ENCODE measurements at regions not wholly inside any gene's neighbourhood (a gene's known extent, or its start where the extent isn't known, plus 50 kb on each side); places are given as distances from the start of the nearest gene placed in this dataset.

- 75% methylated on average over 1 of the region's 2 CpGs for WGBS (ENCODE audit: insufficient coverage)
- no peaks in the 10 kb centered on the region for H3K36me3 ChIP-seq (ENCODE audit: control insufficient read depth in 2 of 2, extremely low read depth in 1 of 2, insufficient read depth in 1 of 2, low read length in 1 of 2)
- POLR2A ChIA-PET: no interaction called here
These were observed 205.1 kb downstream of the MACC1 start for GRCh38 chr7:20012100-20012499.

GRCh38 chr7:20010877-20011276, 206.3 kb downstream of the MACC1 start:
- Histone ChIP-seq H3K9me3 (no peaks in the 10 kb centered on the region), H3K36me3 (ENCODE audit: control insufficient read depth in 2 of 2, extremely low read depth in 1 of 2, insufficient read depth in 1 of 2, low read length in 1 of 2) (no peaks in the 10 kb centered on the region), H3K4me1 (ENCODE audit: control insufficient read depth in 1 of 2, extremely low read depth in 1 of 2, insufficient read depth in 2 of 2, low read length in 2 of 2) (no peaks in the 10 kb centered on the region), H3K27me3 (replicated peaks in 1 of 2; ENCODE audit: control insufficient read depth in 2 of 2, extremely low read depth in 1 of 2, insufficient read depth in 2 of 2, low read length in 1 of 2) (no peaks in the 10 kb centered on the region), H3K4me3 (ENCODE audit: control insufficient read depth in 1 of 2, extremely low read depth in 1 of 2, low read length in 1 of 2) (no peak overlapping the region), H3K27ac (ENCODE audit: low read length) (no peak overlapping the region)
- Mint-ChIP-seq H3K4me3 (no peak overlapping the region), H3K9me3 (peaks cover 0 to 18% (median 8%) of the 10 kb centered on the region in 3 donors), H3K27ac (no peak overlapping the region), H3K4me1 (no peaks in the 10 kb centered on the region), H3K27me3 (no peaks in the 10 kb centered on the region), H3K36me3 (no peaks in the 10 kb centered on the region)
- POLR2A ChIA-PET: no interaction called here
- ATAC-seq (replicated peaks in 1 of 4) (no peak), DNase-seq (no peak)
- CTCF ChIA-PET: no interaction called here
- no CpG with 5 or more reads among the region's 1 CpG for WGBS (ENCODE audit: insufficient coverage)

More at GRCh38 chr7:20012100-20012499, 205.1 kb downstream of the MACC1 start:
- H3K27me3 Mint-ChIP-seq: no peaks in the 10 kb centered on the region
- CTCF ChIA-PET: no interaction called here
- ATAC-seq (replicated peaks in 1 of 4) (no peak), DNase-seq (no peak)
- H3K4me3 Mint-ChIP-seq: no peak overlapping the region
- no peak overlapping the region for H3K27ac ChIP-seq (ENCODE audit: low read length)
- no peak overlapping the region for H3K27ac Mint-ChIP-seq
- no peaks in the 10 kb centered on the region for H3K9me3 ChIP-seq
- H3K4me1 ChIP-seq (ENCODE audit: control insufficient read depth in 1 of 2, extremely low read depth in 1 of 2, insufficient read depth in 2 of 2, low read length in 2 of 2): no peaks in the 10 kb centered on the region
- H3K4me1 Mint-ChIP-seq: no peaks in the 10 kb centered on the region
- H3K36me3 Mint-ChIP-seq: no peaks in the 10 kb centered on the region
- H3K4me3 ChIP-seq (ENCODE audit: control insufficient read depth in 1 of 2, extremely low read depth in 1 of 2, low read length in 1 of 2): no peak overlapping the region
- H3K27me3 ChIP-seq (replicated peaks in 1 of 2; ENCODE audit: control insufficient read depth in 2 of 2, extremely low read depth in 1 of 2, insufficient read depth in 2 of 2, low read length in 1 of 2): no peaks in the 10 kb centered on the region
- H3K9me3 Mint-ChIP-seq: peaks cover 0 to 18% (median 8%) of the 10 kb centered on the region in 3 donors

- H3K4me1 Mint-ChIP-seq: no peaks in the 10 kb centered on the region
- CTCF ChIA-PET: no interaction called here
- Histone ChIP-seq H3K4me3 (ENCODE audit: control insufficient read depth in 1 of 2, extremely low read depth in 1 of 2, low read length in 1 of 2) (no peak overlapping the region), H3K27me3 (replicated peaks in 1 of 2; ENCODE audit: control insufficient read depth in 2 of 2, extremely low read depth in 1 of 2, insufficient read depth in 2 of 2, low read length in 1 of 2) (no peaks in the 10 kb centered on the region), H3K36me3 (ENCODE audit: control insufficient read depth in 2 of 2, extremely low read depth in 1 of 2, insufficient read depth in 1 of 2, low read length in 1 of 2) (no peaks in the 10 kb centered on the region), H3K9me3 (no peaks in the 10 kb centered on the region), H3K4me1 (ENCODE audit: control insufficient read depth in 1 of 2, extremely low read depth in 1 of 2, insufficient read depth in 2 of 2, low read length in 2 of 2) (no peaks in the 10 kb centered on the region), H3K27ac (ENCODE audit: low read length) (no peak overlapping the region)
- peaks cover 0 to 15% (median 6%) of the 10 kb centered on the region in 3 donors for H3K9me3 Mint-ChIP-seq
- no peak for ATAC-seq (replicated peaks in 1 of 4)
- POLR2A ChIA-PET: no interaction called here
- H3K36me3 Mint-ChIP-seq: no peaks in the 10 kb centered on the region
- no peak for DNase-seq
- H3K27me3 Mint-ChIP-seq: no peaks in the 10 kb centered on the region
- no peak overlapping the region for H3K4me3 Mint-ChIP-seq
- H3K27ac Mint-ChIP-seq: no peak overlapping the region
These were observed 209.7 kb downstream of the MACC1 start for GRCh38 chr7:20007510-20007909.

- ChIA-PET CTCF (no interaction called here), POLR2A (no interaction called here)
- no CpG with 5 or more reads among the region's 3 CpGs for WGBS (ENCODE audit: insufficient coverage)
- no peak overlapping the region for H3K4me3 Mint-ChIP-seq
- H3K27me3 Mint-ChIP-seq: no peaks in the 10 kb centered on the region
- H3K4me1 Mint-ChIP-seq: no peaks in the 10 kb centered on the region
- ATAC-seq (replicated peaks in 1 of 4) (no peak), DNase-seq (no peak)
- H3K27me3 ChIP-seq (replicated peaks in 1 of 2; ENCODE audit: control insufficient read depth in 2 of 2, extremely low read depth in 1 of 2, insufficient read depth in 2 of 2, low read length in 1 of 2): no peaks in the 10 kb centered on the region
- no peak overlapping the region for H3K27ac ChIP-seq (ENCODE audit: low read length)
- H3K9me3 Mint-ChIP-seq: peaks cover 0 to 11% (median 3%) of the 10 kb centered on the region in 3 donors
- no peak overlapping the region for H3K4me3 ChIP-seq (ENCODE audit: control insufficient read depth in 1 of 2, extremely low read depth in 1 of 2, low read length in 1 of 2)
- no peaks in the 10 kb centered on the region for H3K36me3 Mint-ChIP-seq
- H3K36me3 ChIP-seq (ENCODE audit: control insufficient read depth in 2 of 2, extremely low read depth in 1 of 2, insufficient read depth in 1 of 2, low read length in 1 of 2): no peaks in the 10 kb centered on the region
- H3K27ac Mint-ChIP-seq: no peak overlapping the region
- no peaks in the 10 kb centered on the region for H3K9me3 ChIP-seq
- H3K4me1 ChIP-seq (ENCODE audit: control insufficient read depth in 1 of 2, extremely low read depth in 1 of 2, insufficient read depth in 2 of 2, low read length in 2 of 2): no peaks in the 10 kb centered on the region
These were observed 212.1 kb downstream of the MACC1 start for GRCh38 chr7:20005081-20005480.

- CTCF ChIA-PET: no interaction called here
These were observed 217.5 kb downstream of the MACC1 start for GRCh38 chr7:19999681-20000080.

GRCh38 chr7:19991936-19992335, 218.5 kb upstream of the TMEM196 start:
- Mint-ChIP-seq H3K9me3 (peaks cover 0 to 12% (median 0%) of the 10 kb centered on the region in 3 donors), H3K27ac (no peak overlapping the region), H3K36me3 (no peaks in the 10 kb centered on the region), H3K4me3 (no peak overlapping the region), H3K27me3 (no peaks in the 10 kb centered on the region), H3K4me1 (no peaks in the 10 kb centered on the region)
- Histone ChIP-seq H3K27me3 (replicated peaks in 1 of 2; ENCODE audit: control insufficient read depth in 2 of 2, extremely low read depth in 1 of 2, insufficient read depth in 2 of 2, low read length in 1 of 2) (no peaks in the 10 kb centered on the region), H3K36me3 (ENCODE audit: control insufficient read depth in 2 of 2, extremely low read depth in 1 of 2, insufficient read depth in 1 of 2, low read length in 1 of 2) (no peaks in the 10 kb centered on the region), H3K4me1 (ENCODE audit: control insufficient read depth in 1 of 2, extremely low read depth in 1 of 2, insufficient read depth in 2 of 2, low read length in 2 of 2) (no peaks in the 10 kb centered on the region), H3K27ac (ENCODE audit: low read length) (no peak overlapping the region), H3K9me3 (no peaks in the 10 kb centered on the region), H3K4me3 (ENCODE audit: control insufficient read depth in 1 of 2, extremely low read depth in 1 of 2, low read length in 1 of 2) (no peak overlapping the region)
- 67% methylated on average over 1 of the region's 2 CpGs for WGBS (ENCODE audit: insufficient coverage)
- ChIA-PET CTCF (interaction anchor here in 1 of 2 donors (0.6 kb wide), 1 partner anchor 1237 kb away, joined by 4 read pairs; no protein-coding TSS in a partner anchor), POLR2A (no interaction called here)
- DNase-seq (no peak), ATAC-seq (replicated peaks in 1 of 4) (no peak)

More at GRCh38 chr7:19999681-20000080, 217.5 kb downstream of the MACC1 start:
- H3K4me1 ChIP-seq (ENCODE audit: control insufficient read depth in 1 of 2, extremely low read depth in 1 of 2, insufficient read depth in 2 of 2, low read length in 2 of 2): no peaks in the 10 kb centered on the region
- H3K9me3 Mint-ChIP-seq: peaks cover 0 to 2% (median 0%) of the 10 kb centered on the region in 3 donors
- no peaks in the 10 kb centered on the region for H3K4me1 Mint-ChIP-seq
- H3K4me3 ChIP-seq (ENCODE audit: control insufficient read depth in 1 of 2, extremely low read depth in 1 of 2, low read length in 1 of 2): no peak overlapping the region
- H3K9me3 ChIP-seq: no peaks in the 10 kb centered on the region
- WGBS (ENCODE audit: insufficient coverage): no CpG with 5 or more reads among the region's 1 CpG
- H3K27ac Mint-ChIP-seq: no peak overlapping the region
- H3K27me3 ChIP-seq (replicated peaks in 1 of 2; ENCODE audit: control insufficient read depth in 2 of 2, extremely low read depth in 1 of 2, insufficient read depth in 2 of 2, low read length in 1 of 2): no peaks in the 10 kb centered on the region
- DNase-seq (no peak), ATAC-seq (replicated peaks in 1 of 4) (no peak)
- H3K27ac ChIP-seq (ENCODE audit: low read length): no peak overlapping the region
- POLR2A ChIA-PET: no interaction called here
- no peaks in the 10 kb centered on the region for H3K36me3 Mint-ChIP-seq
- no peaks in the 10 kb centered on the region for H3K36me3 ChIP-seq (ENCODE audit: control insufficient read depth in 2 of 2, extremely low read depth in 1 of 2, insufficient read depth in 1 of 2, low read length in 1 of 2)
- H3K27me3 Mint-ChIP-seq: no peaks in the 10 kb centered on the region
- H3K4me3 Mint-ChIP-seq: no peak overlapping the region

- no CpG with 5 or more reads among the region's 2 CpGs for WGBS (ENCODE audit: insufficient coverage)
- peaks cover 0 to 12% (median 0%) of the 10 kb centered on the region in 3 donors for H3K9me3 Mint-ChIP-seq
- no peaks in the 10 kb centered on the region for H3K9me3 ChIP-seq
- no peak for ATAC-seq (replicated peaks in 1 of 4)
- no peaks in the 10 kb centered on the region for H3K36me3 ChIP-seq (ENCODE audit: control insufficient read depth in 2 of 2, extremely low read depth in 1 of 2, insufficient read depth in 1 of 2, low read length in 1 of 2)
- H3K4me3 Mint-ChIP-seq: no peak overlapping the region
- no peak for DNase-seq
- H3K4me1 ChIP-seq (ENCODE audit: control insufficient read depth in 1 of 2, extremely low read depth in 1 of 2, insufficient read depth in 2 of 2, low read length in 2 of 2): no peaks in the 10 kb centered on the region
- no peak overlapping the region for H3K27ac ChIP-seq (ENCODE audit: low read length)
- no peaks in the 10 kb centered on the region for H3K4me1 Mint-ChIP-seq
- no peaks in the 10 kb centered on the region for H3K27me3 ChIP-seq (replicated peaks in 1 of 2; ENCODE audit: control insufficient read depth in 2 of 2, extremely low read depth in 1 of 2, insufficient read depth in 2 of 2, low read length in 1 of 2)
- no peak overlapping the region for H3K4me3 ChIP-seq (ENCODE audit: control insufficient read depth in 1 of 2, extremely low read depth in 1 of 2, low read length in 1 of 2)
- H3K27ac Mint-ChIP-seq: no peak overlapping the region
- ChIA-PET CTCF (no interaction called here), POLR2A (interaction anchor here in 1 of 2 donors (0.7 kb wide), 1 partner anchor 821 kb away, joined by 3 read pairs; no protein-coding TSS in a partner anchor)
- no peaks in the 10 kb centered on the region for H3K27me3 Mint-ChIP-seq
- H3K36me3 Mint-ChIP-seq: no peaks in the 10 kb centered on the region
These were observed 216.5 kb upstream of the TMEM196 start for GRCh38 chr7:19989906-19990305.

Data from T-cell (primary cell).